ENCODE measurements at regions not wholly inside any gene's neighbourhood (a gene's known extent, or its start where the extent isn't known, plus 50 kb on each side); places are given as distances from the start of the nearest gene placed in this dataset.

- no peak for TF ChIP-seq CTCF (IDR thresholded peaks at IDR 0.05)
- no peak for DNase-seq (ENCODE audit: low spot score)
- Mint-ChIP-seq H3K27me3 (ENCODE audit: low read depth) (no peaks in the 10 kb centered on the region), H3K36me3 (ENCODE audit: low read depth) (peaks cover 2% of the 10 kb centered on the region), H3K4me3 (ENCODE audit: unreplicated experiment) (no peak overlapping the region), H3K4me1 (ENCODE audit: low read depth) (peaks cover 52% of the 10 kb centered on the region), H3K27ac (ENCODE audit: unreplicated experiment) (peak overlapping the region; percentile 92), H3K9me3 (ENCODE audit: low read depth) (peaks cover 14% of the 10 kb centered on the region)
Measured at GRCh38 chrX:34875204-34875603, 67.4 kb upstream of the FAM47B start.

GRCh38 chrX:34877436-34877835, 65.2 kb upstream of the FAM47B start:
- no peak for TF ChIP-seq CTCF (IDR thresholded peaks at IDR 0.05)
- no peak for DNase-seq (ENCODE audit: low spot score)
- no peaks in the 10 kb centered on the region for H3K27me3 Mint-ChIP-seq (ENCODE audit: low read depth)
- peaks cover 66% of the 10 kb centered on the region for H3K4me1 Mint-ChIP-seq (ENCODE audit: low read depth)
- peak overlapping the region; percentile 50 for H3K27ac Mint-ChIP-seq (ENCODE audit: unreplicated experiment)
- no peaks in the 10 kb centered on the region for H3K36me3 Mint-ChIP-seq (ENCODE audit: low read depth)
- H3K4me3 Mint-ChIP-seq (ENCODE audit: unreplicated experiment) = no peak overlapping the region
- H3K9me3 Mint-ChIP-seq (ENCODE audit: low read depth) = no peaks in the 10 kb centered on the region

DNA sequence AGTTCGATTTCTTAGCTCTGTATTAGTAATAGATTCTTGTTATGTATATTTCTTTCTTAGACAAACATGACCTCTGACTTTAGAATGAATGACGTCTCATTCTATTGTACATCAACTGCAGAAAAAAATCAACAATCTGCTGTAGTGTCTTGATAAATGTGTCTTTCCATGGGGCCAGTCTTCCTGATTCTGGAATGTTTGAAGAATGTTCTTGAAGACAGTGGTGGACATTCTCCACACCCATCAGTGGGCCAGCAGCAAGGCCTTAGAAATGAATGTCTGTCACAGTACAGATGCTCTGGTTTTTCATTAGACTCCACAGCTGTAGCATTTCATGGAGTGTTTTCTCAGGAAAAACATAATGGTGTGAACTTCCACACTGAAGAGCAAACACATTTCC, 63.2 kb upstream of the FAM47B start:
- Mint-ChIP-seq H3K27me3 (ENCODE audit: low read depth) (no peaks in the 10 kb centered on the region), H3K36me3 (ENCODE audit: low read depth) (no peaks in the 10 kb centered on the region), H3K9me3 (ENCODE audit: low read depth) (no peaks in the 10 kb centered on the region), H3K4me1 (ENCODE audit: low read depth) (peaks cover 60% of the 10 kb centered on the region), H3K4me3 (ENCODE audit: unreplicated experiment) (no peak overlapping the region), H3K27ac (ENCODE audit: unreplicated experiment) (no peak overlapping the region)
- no peak for TF ChIP-seq CTCF (IDR thresholded peaks at IDR 0.05)
- DNase-seq (ENCODE audit: low spot score) = no peak

DNA sequence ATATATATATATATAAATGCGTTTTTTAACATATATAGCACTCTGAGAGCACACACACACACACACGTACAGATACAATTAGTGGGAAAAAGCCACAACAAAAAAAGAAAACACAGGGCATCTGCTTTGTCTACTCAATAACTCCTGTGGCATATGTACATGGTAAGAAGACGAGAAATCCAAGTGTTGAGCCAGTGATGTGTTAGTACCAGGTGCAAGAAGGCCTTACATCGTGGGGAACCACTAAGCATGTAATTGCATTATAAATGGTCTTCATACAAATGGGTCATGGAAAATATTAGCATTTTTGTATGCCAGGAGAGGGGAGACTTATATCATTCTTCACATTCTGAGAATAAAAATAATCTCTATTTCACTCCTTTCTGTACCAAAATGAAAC, 62.7 kb upstream of the FAM47B start:
- DNase-seq (ENCODE audit: low spot score) = no peak
- Mint-ChIP-seq H3K4me1 (ENCODE audit: low read depth) (peaks cover 60% of the 10 kb centered on the region), H3K36me3 (ENCODE audit: low read depth) (no peaks in the 10 kb centered on the region), H3K27ac (ENCODE audit: unreplicated experiment) (peak overlapping the region; percentile 36), H3K27me3 (ENCODE audit: low read depth) (no peaks in the 10 kb centered on the region), H3K4me3 (ENCODE audit: unreplicated experiment) (no peak overlapping the region), H3K9me3 (ENCODE audit: low read depth) (no peaks in the 10 kb centered on the region)
- no peak for TF ChIP-seq CTCF (IDR thresholded peaks at IDR 0.05)

DNA sequence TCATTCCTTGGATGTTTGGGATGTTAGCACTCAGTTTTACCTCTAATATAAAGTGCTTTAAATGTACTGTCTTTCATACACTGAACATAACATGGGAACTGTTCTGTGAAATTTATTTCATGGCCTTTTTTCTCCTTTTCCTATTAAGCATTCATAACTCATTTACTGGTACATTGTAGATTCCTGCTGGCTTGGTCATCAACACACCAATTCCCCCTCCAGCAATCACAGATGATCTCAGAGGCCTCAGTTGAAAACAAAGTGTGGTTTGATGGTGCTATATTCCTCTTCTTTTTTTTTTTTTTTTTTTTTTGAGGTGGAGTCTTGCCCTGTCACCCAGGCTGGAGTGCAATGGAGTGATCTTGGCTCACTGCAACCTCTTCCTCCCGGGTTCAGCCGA, 61.9 kb upstream of the FAM47B start:
- Mint-ChIP-seq H3K4me3 (ENCODE audit: unreplicated experiment) (no peak overlapping the region), H3K9me3 (ENCODE audit: low read depth) (no peaks in the 10 kb centered on the region), H3K4me1 (ENCODE audit: low read depth) (peaks cover 56% of the 10 kb centered on the region), H3K27me3 (ENCODE audit: low read depth) (no peaks in the 10 kb centered on the region), H3K36me3 (ENCODE audit: low read depth) (no peaks in the 10 kb centered on the region), H3K27ac (ENCODE audit: unreplicated experiment) (peak overlapping the region; percentile 2)
- no peak for TF ChIP-seq CTCF (IDR thresholded peaks at IDR 0.05)
- DNase-seq (ENCODE audit: low spot score) = no peak

Data from chondrocyte (in vitro differentiated cells).